Kidney (tissue), 13 donors: ENCODE measurements at regions not wholly inside any gene's neighbourhood (a gene's known extent, or its start where the extent isn't known, plus 50 kb on each side); places are given as distances from the start of the nearest gene placed in this dataset.

Experiments used
- DNase-seq, 5 donors: peaks; one replicate each; pipeline ENCODE4 v3.0.0-alpha.2; 2013 to 2020
- FAIRE-seq: peaks from 2 replicates; lab custom pipeline; 2012; peaks lifted over from hg19 to GRCh38; lab: Jason Lieb, UNC
- H3K27ac ChIP-seq, 2 donors: one replicate each; pipeline ENCODE4 v1.7.0; 2013; ENCODE audit warnings: low read depth in 2 of 2, low read length in 2 of 2, inconsistent platforms in 1 of 2
- H3K27me3 ChIP-seq: one replicate; pipeline ENCODE4 v1.7.1; 2013; ENCODE audit warnings: low read length, inconsistent platforms; ENCODE audit not compliant: control insufficient read depth, insufficient read depth
- H3K36me3 ChIP-seq, 3 donors: one replicate each; pipeline versions ENCODE4 v1.7.0 to v1.7.1; 2013; ENCODE audit warnings: low read length in 3 of 3, control low read depth in 1 of 3, inconsistent platforms in 1 of 3; ENCODE audit not compliant: insufficient read depth in 3 of 3, control insufficient read depth in 2 of 3
- H3K4me1 ChIP-seq, 3 donors: one replicate each; pipeline versions ENCODE4 v1.7.0 to v1.7.1; 2013; ENCODE audit warnings: low read length in 3 of 3, inconsistent platforms in 1 of 3, low read depth in 1 of 3; ENCODE audit not compliant: control insufficient read depth in 2 of 3, insufficient read depth in 2 of 3
- H3K4me3 ChIP-seq, 3 donors: one replicate each; pipeline versions ENCODE4 v1.7.0 to v1.8.1; 2013; ENCODE audit warnings: low read length in 3 of 3, control low read depth in 1 of 3, inconsistent platforms in 1 of 3
- H3K9ac ChIP-seq, 3 donors: one replicate each; pipeline versions ENCODE4 v1.7.0 to v1.7.1; 2013; ENCODE audit warnings: low read length in 3 of 3, control low read depth in 1 of 3, inconsistent platforms in 1 of 3
- H3K9me3 ChIP-seq, 3 donors: one replicate each; pipeline versions ENCODE4 v1.7.0 to v1.7.1; 2013; ENCODE audit warnings: low read length in 3 of 3, control low read depth in 1 of 3, inconsistent platforms in 1 of 3; ENCODE audit not compliant: control insufficient read depth in 2 of 3, insufficient read depth in 1 of 3
- CTCF ChIP-seq: IDR thresholded peaks from 3 replicates; pipeline ENCODE4 v1.5.1; 2012; ENCODE audit warnings: mild to moderate bottlenecking, moderate library complexity, borderline replicate concordance; ENCODE audit not compliant: insufficient read depth; ENCODE audit errors: extremely low read depth
- intact Hi-C: fragments of 100-400 bp; cut with DNase I; formaldehyde crosslinking; loops from one replicate; pipeline ENCODE4 v1.11.1; 2022
- donor health status: control.
- donor health status: control.
- donor health status: control.
- donor health status: control.
- donor health status: control.
- donor health status: DM: yes; HTN: yes; CAD: no.
- donor health status: Normal renal cell carcinoma (clear cell type).

GRCh38 chr14:27315477-27315876, 717.6 kb upstream of the NOVA1 start:
- H3K9me3 ChIP-seq = no peaks in the 10 kb centered on the region
- no peak overlapping the region for H3K9ac ChIP-seq
- no peaks in the 10 kb centered on the region for H3K36me3 ChIP-seq
- no peak overlapping the region for H3K27ac ChIP-seq
- DNase-seq = no peak
- FAIRE-seq = no peak
- no peaks in the 10 kb centered on the region for H3K4me1 ChIP-seq
- intact Hi-C loops = no loop called here
- no peaks in the 10 kb centered on the region for H3K27me3 ChIP-seq
- no peak for TF ChIP-seq CTCF
- no peak overlapping the region for H3K4me3 ChIP-seq

- H3K27ac ChIP-seq = no peak overlapping the region
- no peak for FAIRE-seq
- no peaks in the 10 kb centered on the region for H3K4me1 ChIP-seq
- no peak for DNase-seq
- intact Hi-C loops = no loop called here
- no peak for TF ChIP-seq CTCF
- H3K9me3 ChIP-seq = no peaks in the 10 kb centered on the region
- H3K27me3 ChIP-seq = no peaks in the 10 kb centered on the region
- no peak overlapping the region for H3K9ac ChIP-seq
- H3K36me3 ChIP-seq = no peaks in the 10 kb centered on the region
- H3K4me3 ChIP-seq = no peak overlapping the region
Observed at GRCh38 chr14:27315947-27316346, 718.1 kb upstream of the NOVA1 start.

- H3K27me3 ChIP-seq = no peaks in the 10 kb centered on the region
- FAIRE-seq (no peak), DNase-seq (peak in 2 of 5 donors; percentile 37 to 45)
- no peaks in the 10 kb centered on the region for H3K9me3 ChIP-seq
- no peak overlapping the region for H3K9ac ChIP-seq
- TF ChIP-seq CTCF = no peak
- H3K4me3 ChIP-seq = no peak overlapping the region
- H3K27ac ChIP-seq = no peak overlapping the region
- intact Hi-C loops = no loop called here
- no peaks in the 10 kb centered on the region for H3K4me1 ChIP-seq
- H3K36me3 ChIP-seq = no peaks in the 10 kb centered on the region
Observed at GRCh38 chr14:27318774-27319420, 721.1 kb upstream of the NOVA1 start.

- Histone ChIP-seq H3K4me3 (no peak overlapping the region), H3K9me3 (peaks cover 0 to 2% (median 0%) of the 10 kb centered on the region in 3 donors), H3K4me1 (no peaks in the 10 kb centered on the region), H3K9ac (no peak overlapping the region), H3K27ac (no peak overlapping the region), H3K36me3 (no peaks in the 10 kb centered on the region), H3K27me3 (no peaks in the 10 kb centered on the region)
- TF ChIP-seq CTCF = no peak
- FAIRE-seq (no peak), DNase-seq (peak in 1 of 5 donors; percentile 3)
- intact Hi-C loops = no loop called here
Observed at GRCh38 chr14:27320261-27320660, 722.4 kb upstream of the NOVA1 start.
